BLaER1 (cell line): ENCODE measurements at regions not wholly inside any gene's neighbourhood (a gene's known extent, or its start where the extent isn't known, plus 50 kb on each side); places are given as distances from the start of the nearest gene placed in this dataset.

Experiments
- H3K27ac ChIP-seq: shearing (Covaris generic); formaldehyde crosslinking; 2 replicates; pipeline ENCODE4 v1.8.1; 2022
- H3K27me3 ChIP-seq: shearing (Covaris generic); formaldehyde crosslinking; 2 replicates; pipeline ENCODE4 v1.8.1; 2022
- H3K36me3 ChIP-seq: shearing (Covaris generic); formaldehyde crosslinking; 2 replicates; pipeline ENCODE4 v1.8.1; 2022
- H3K4me1 ChIP-seq: shearing (Covaris generic); formaldehyde crosslinking; 2 replicates; pipeline ENCODE4 v1.8.1; 2022
- H3K4me2 ChIP-seq: shearing (Covaris generic); formaldehyde crosslinking; 2 replicates; pipeline ENCODE4 v1.8.1; 2022
- H3K4me3 ChIP-seq: shearing (Covaris generic); formaldehyde crosslinking; 2 replicates; pipeline ENCODE4 v1.8.1; 2022
- H3K9ac ChIP-seq: shearing (Covaris generic); formaldehyde crosslinking; 2 replicates; pipeline ENCODE4 v1.8.1; 2022
- H3K9me3 ChIP-seq: shearing (Covaris generic); formaldehyde crosslinking; 2 replicates; pipeline ENCODE4 v1.8.1; 2022
- H4K20me1 ChIP-seq: shearing (Covaris generic); formaldehyde crosslinking; 2 replicates; pipeline ENCODE4 v1.8.1; 2022
- Cebpa-rat ChIP-seq: shearing (Covaris generic); IDR thresholded peaks from 2 replicates; pipeline ENCODE4 v1.8.1; 2022

DNA sequence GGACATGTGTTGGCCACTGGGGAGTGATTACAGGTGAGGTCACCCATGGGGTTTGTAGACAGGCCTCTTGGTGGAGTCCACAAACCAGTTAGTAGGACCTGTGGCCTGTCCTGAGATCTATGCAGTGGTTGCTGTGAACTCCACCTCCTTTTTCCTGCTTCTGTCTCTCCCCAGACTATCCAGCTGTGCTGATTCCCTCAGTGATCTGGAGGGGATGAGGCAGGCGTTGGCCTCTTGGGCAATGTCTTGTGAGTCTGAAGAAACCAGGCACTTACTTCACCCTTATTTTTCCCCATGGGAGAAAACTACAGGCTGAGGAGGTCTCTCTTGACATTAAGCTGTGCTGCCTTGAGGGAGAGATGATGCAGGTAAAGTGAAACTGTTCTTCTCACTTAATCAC lies 257.2 kb upstream of the PRICKLE1 start:
- Histone ChIP-seq H3K4me1 (no peaks in the 10 kb centered on the region), H3K4me3 (no peak overlapping the region), H3K27ac (no peak overlapping the region), H4K20me1 (no peaks in the 10 kb centered on the region), H3K4me2 (no peak overlapping the region), H3K36me3 (no peaks in the 10 kb centered on the region), H3K9ac (no peak overlapping the region), H3K27me3 (no peaks in the 10 kb centered on the region), H3K9me3 (no peaks in the 10 kb centered on the region)
- TF ChIP-seq Cebpa-rat = no peak

DNA sequence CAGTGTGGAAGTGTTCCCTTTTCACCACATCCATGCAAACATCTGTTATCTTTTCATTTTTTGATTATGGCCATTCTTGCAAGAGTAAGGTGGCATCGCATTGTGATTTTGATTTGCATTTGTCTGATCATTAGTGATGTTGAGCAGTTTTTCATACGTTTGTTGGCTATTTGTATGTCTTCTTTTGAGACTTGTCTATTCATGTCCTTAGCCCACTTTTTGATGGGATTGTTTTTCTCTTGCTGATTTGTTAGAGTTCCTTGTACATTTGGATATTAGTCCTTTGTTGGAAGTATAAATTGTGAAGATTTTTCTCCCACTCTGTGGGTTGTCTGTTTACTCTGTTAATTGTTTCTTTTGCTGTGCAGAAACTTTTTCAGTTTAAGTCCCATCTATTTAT lies 244.5 kb upstream of the PRICKLE1 start:
- no peaks in the 10 kb centered on the region for H3K27me3 ChIP-seq
- H3K9me3 ChIP-seq = no peaks in the 10 kb centered on the region
- TF ChIP-seq Cebpa-rat = no peak

DNA sequence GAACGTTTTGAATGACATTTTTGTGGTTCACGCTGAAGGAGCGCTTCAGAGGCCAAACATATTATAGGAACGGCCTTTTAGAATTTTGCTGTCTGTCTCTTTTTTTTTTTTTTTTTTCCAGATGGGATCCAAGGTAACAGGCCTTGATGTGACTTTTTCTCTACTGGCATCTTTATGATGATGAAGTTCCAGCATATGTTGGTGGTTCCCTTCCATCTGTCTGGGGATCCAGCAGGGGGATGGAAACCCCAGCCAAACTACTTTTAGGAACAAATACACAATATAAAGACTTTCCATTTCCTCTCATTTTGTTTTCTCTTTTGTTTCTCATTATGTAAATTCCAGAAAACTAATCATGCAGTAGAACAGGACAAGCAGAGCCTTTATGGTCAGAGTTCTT lies 239.3 kb upstream of the PRICKLE1 start:
- Histone ChIP-seq H3K27ac (no peak overlapping the region), H3K27me3 (no peaks in the 10 kb centered on the region), H3K4me2 (no peak overlapping the region), H3K9me3 (no peaks in the 10 kb centered on the region), H3K4me1 (no peaks in the 10 kb centered on the region), H3K4me3 (no peak overlapping the region), H3K36me3 (no peaks in the 10 kb centered on the region), H4K20me1 (no peaks in the 10 kb centered on the region), H3K9ac (no peak overlapping the region)
- TF ChIP-seq Cebpa-rat = no peak

More for the DNA sequence above, 244.5 kb upstream of the PRICKLE1 start:
- Histone ChIP-seq H3K27ac (no peak overlapping the region), H4K20me1 (no peaks in the 10 kb centered on the region), H3K9ac (no peak overlapping the region), H3K4me2 (no peak overlapping the region), H3K4me3 (no peak overlapping the region), H3K4me1 (peaks cover 2% of the 10 kb centered on the region), H3K36me3 (no peaks in the 10 kb centered on the region)

DNA sequence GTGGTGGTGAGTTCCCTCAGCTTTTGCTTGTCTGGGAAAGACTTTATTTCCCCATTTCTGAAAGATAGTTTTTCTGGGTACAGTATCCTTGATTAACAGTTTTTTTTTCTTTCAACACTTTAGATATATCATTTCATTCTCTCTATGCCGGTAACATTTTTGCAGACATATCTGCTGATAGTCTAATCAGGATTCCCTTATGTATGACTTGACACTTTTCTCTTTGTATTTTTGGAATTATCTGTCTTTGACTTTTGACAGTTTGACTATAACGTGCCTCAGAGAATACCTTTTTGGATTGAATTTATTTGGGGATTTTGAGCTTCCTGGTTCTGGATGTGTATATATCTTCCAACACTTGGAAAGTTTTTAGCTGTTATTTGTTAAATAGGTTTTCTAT lies 234.8 kb upstream of the PRICKLE1 start:
- H4K20me1 ChIP-seq = no peaks in the 10 kb centered on the region
- H3K36me3 ChIP-seq = no peaks in the 10 kb centered on the region
- no peaks in the 10 kb centered on the region for H3K9me3 ChIP-seq
- H3K27ac ChIP-seq = no peak overlapping the region
- TF ChIP-seq Cebpa-rat = no peak
- no peak overlapping the region for H3K4me3 ChIP-seq
- H3K4me2 ChIP-seq = no peak overlapping the region
- H3K9ac ChIP-seq = no peak overlapping the region
- H3K4me1 ChIP-seq = no peaks in the 10 kb centered on the region
- no peaks in the 10 kb centered on the region for H3K27me3 ChIP-seq

DNA sequence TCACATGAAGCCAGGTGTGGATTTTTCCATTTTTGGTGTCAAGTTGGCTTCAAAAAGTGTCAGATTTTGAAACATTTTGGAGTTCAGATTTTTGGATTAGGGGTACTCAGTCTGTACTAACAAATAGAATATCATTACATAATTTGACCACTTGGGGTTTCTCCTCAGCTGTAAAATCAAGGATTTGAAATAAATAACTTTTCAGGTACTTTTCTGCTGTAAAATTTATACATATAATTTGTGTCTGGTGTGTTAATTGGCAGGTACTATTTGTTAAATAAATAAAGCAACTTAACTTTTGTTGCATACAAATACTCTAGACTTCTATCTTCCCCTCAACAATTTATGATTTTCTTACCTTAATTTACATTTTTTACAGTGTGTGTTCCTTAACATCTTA lies 234.1 kb upstream of the PRICKLE1 start:
- Histone ChIP-seq H4K20me1 (no peaks in the 10 kb centered on the region), H3K4me3 (no peak overlapping the region), H3K27ac (no peak overlapping the region), H3K9me3 (no peaks in the 10 kb centered on the region), H3K9ac (no peak overlapping the region), H3K4me2 (no peak overlapping the region), H3K27me3 (no peaks in the 10 kb centered on the region), H3K4me1 (no peaks in the 10 kb centered on the region), H3K36me3 (no peaks in the 10 kb centered on the region)
- TF ChIP-seq Cebpa-rat = no peak

DNA sequence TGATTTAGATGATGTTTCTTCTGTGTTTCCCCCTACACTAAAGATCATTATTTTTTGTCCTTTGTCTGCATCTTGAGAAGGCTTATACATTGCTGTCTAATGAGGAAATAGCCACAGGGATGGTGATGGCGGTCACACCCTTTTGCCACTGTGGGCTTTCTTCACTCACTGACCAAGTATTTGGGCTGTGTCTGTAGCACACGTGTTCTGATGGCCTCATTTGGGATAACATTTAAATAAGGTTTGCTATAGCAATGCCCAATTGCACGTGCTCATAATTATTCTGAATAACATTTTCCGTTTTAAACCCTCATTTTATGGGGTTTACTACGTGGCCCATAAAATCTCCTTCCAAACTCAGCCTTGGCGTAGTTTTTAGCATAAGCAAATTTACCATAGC lies 230.3 kb upstream of the PRICKLE1 start:
- Histone ChIP-seq H4K20me1 (no peaks in the 10 kb centered on the region), H3K36me3 (no peaks in the 10 kb centered on the region), H3K27me3 (no peaks in the 10 kb centered on the region), H3K27ac (no peak overlapping the region), H3K9ac (no peak overlapping the region), H3K4me3 (no peak overlapping the region), H3K4me1 (no peaks in the 10 kb centered on the region), H3K9me3 (no peaks in the 10 kb centered on the region), H3K4me2 (no peak overlapping the region)
- TF ChIP-seq Cebpa-rat = no peak

DNA sequence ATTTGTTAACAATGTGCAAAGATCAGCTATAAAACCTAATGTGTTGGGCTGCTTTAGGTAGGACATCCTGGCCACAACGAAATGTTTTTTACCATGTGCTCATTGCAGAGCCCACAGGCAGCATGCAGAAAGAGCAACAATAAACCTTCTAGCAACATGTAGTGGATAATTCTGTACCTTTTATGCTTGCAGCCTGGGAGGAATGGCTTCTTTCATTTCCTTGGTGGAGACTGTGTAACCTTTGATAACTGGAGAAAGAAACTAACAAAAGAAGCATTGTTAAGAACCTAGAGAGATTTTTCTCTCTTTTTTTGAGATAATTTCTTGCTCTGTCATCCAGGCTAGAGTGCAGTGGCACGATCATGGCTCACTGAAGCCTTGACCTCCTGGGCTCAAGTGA lies 225.5 kb upstream of the PRICKLE1 start:
- Histone ChIP-seq H3K4me1 (no peaks in the 10 kb centered on the region), H3K36me3 (no peaks in the 10 kb centered on the region), H3K4me3 (no peak overlapping the region), H3K9ac (no peak overlapping the region), H3K9me3 (no peaks in the 10 kb centered on the region), H3K4me2 (no peak overlapping the region), H3K27me3 (no peaks in the 10 kb centered on the region), H4K20me1 (no peaks in the 10 kb centered on the region), H3K27ac (no peak overlapping the region)
- no peak for TF ChIP-seq Cebpa-rat

DNA sequence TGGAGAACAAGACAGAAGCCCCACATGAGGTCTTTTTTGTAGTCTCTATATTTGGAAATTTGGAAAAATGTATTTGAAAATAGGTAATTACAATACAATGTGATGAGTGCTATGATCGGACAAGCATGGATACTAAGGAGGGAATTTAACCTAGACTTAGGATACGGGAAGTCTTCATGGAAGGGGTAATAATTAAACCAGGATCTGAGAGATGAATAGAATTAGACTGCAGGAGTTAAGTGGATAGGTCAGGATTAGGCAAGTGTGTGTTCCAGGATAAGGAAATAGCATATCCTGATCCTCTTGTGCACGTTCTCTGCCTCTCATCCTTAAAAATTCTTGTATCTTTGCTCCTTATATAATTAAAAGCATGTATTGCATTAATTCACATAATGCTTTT lies 223.3 kb upstream of the PRICKLE1 start:
- Histone ChIP-seq H3K4me1 (no peaks in the 10 kb centered on the region), H3K27ac (no peak overlapping the region), H3K27me3 (no peaks in the 10 kb centered on the region), H3K4me3 (no peak overlapping the region), H3K9me3 (no peaks in the 10 kb centered on the region), H3K4me2 (no peak overlapping the region), H4K20me1 (no peaks in the 10 kb centered on the region), H3K36me3 (no peaks in the 10 kb centered on the region), H3K9ac (no peak overlapping the region)
- no peak for TF ChIP-seq Cebpa-rat

DNA sequence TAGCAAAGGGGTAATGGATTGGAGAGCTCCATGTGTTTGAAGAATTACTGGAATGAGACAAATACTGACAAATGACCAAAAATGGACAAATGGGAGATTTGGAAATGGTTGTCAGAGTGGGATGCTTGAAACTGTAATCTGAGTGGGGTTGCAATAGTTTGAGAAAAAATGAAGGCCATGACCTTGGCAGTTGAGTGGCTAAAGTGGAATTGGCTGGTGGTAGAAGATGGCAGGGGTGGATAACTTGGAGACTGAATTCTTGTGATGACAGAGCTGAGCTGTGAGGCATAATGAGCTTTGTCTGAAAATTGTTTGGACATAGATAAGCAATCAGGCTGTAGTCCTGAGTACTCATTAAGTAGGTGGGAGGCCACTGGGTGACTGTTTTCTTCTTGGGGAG lies 222.5 kb upstream of the PRICKLE1 start:
- no peak overlapping the region for H3K4me2 ChIP-seq
- no peak overlapping the region for H3K4me3 ChIP-seq
- H3K4me1 ChIP-seq = no peaks in the 10 kb centered on the region
- TF ChIP-seq Cebpa-rat = no peak
- H3K27me3 ChIP-seq = no peaks in the 10 kb centered on the region
- no peaks in the 10 kb centered on the region for H4K20me1 ChIP-seq
- H3K9me3 ChIP-seq = no peaks in the 10 kb centered on the region
- no peak overlapping the region for H3K27ac ChIP-seq
- H3K9ac ChIP-seq = no peak overlapping the region
- H3K36me3 ChIP-seq = no peaks in the 10 kb centered on the region

DNA sequence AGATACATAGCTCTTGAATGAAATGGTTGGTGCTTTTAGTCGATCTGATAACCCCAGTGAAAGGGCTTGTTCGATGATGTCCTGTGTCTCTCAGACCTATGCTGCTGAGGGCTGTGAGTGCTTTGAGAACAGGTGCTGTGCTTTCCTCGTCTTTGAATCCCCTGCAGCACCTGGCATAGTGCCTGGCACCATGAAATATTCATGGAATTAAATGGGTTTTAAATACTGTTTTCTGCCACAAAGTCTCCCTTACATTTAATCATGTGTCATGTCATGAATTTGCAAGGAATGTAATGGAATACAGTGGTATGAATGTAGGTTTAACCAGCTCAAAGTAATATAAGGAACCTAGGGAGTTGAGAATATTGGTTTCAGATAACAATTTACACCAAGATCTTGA lies 220.5 kb upstream of the PRICKLE1 start:
- Histone ChIP-seq H4K20me1 (no peaks in the 10 kb centered on the region), H3K36me3 (no peaks in the 10 kb centered on the region), H3K4me3 (no peak overlapping the region), H3K4me2 (no peak overlapping the region), H3K4me1 (no peaks in the 10 kb centered on the region), H3K9ac (no peak overlapping the region), H3K9me3 (no peaks in the 10 kb centered on the region), H3K27ac (no peak overlapping the region), H3K27me3 (no peaks in the 10 kb centered on the region)
- no peak for TF ChIP-seq Cebpa-rat

DNA sequence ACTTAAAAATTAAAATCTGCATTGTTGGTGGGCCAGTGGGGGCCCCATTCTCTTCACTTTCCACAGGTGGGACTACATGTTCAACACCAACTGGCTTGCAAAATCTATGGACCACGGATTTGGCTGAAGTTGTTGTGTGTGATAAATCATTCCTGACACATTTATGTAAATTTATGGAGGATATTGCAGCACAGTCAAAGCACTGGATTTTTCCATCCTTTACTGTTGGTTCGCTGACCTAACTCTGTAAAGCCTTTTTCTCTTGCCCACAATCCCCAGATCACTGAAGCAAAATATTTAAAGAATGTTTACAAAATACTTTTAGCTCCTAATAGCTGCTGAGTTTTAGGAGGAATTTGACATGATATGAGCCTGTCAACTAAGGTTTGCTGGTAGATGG lies 219.7 kb upstream of the PRICKLE1 start:
- no peak overlapping the region for H3K27ac ChIP-seq
- H3K9me3 ChIP-seq = no peaks in the 10 kb centered on the region
- H3K4me2 ChIP-seq = no peak overlapping the region
- TF ChIP-seq Cebpa-rat = no peak
- H3K36me3 ChIP-seq = no peaks in the 10 kb centered on the region
- no peaks in the 10 kb centered on the region for H3K27me3 ChIP-seq
- H4K20me1 ChIP-seq = no peaks in the 10 kb centered on the region
- no peak overlapping the region for H3K9ac ChIP-seq
- H3K4me1 ChIP-seq = no peaks in the 10 kb centered on the region
- no peak overlapping the region for H3K4me3 ChIP-seq
